ENCODE measurements at regions not wholly inside any gene's neighbourhood (a gene's known extent, or its start where the extent isn't known, plus 50 kb on each side); places are given as distances from the start of the nearest gene placed in this dataset.
A peak's percentile ranks its signal among the peaks of the same experiment; 100 is the strongest.

- Mint-ChIP-seq H3K36me3 (no peaks in the 10 kb centered on the region), H3K9me3 (no peaks in the 10 kb centered on the region), H3K4me3 (no peak overlapping the region), H3K27ac (peak overlapping the region in 1 of 9 donors; percentile 70), H3K27me3 (peaks cover 0 to 5% (median 0%) of the 10 kb centered on the region in 5 donors), H3K4me1 (peaks cover 0 to 2% (median 0%) of the 10 kb centered on the region in 7 donors)
- no peak for ATAC-seq
- no peaks in the 10 kb centered on the region for H3K4me1 ChIP-seq (ENCODE audit: control insufficient read depth in 2 of 2, insufficient read depth in 2 of 2, low read length in 2 of 2)
- H3K4me3 ChIP-seq (ENCODE audit: low read length) = no peak overlapping the region
- intact Hi-C loops (cut with micrococcal nuclease) = no loop called here
- ChIA-PET POLR2A (no interaction called here), CTCF (no interaction called here)
- H3K36me3 ChIP-seq (ENCODE audit: control insufficient read depth in 2 of 3, insufficient read depth in 3 of 3, low read length in 3 of 3) = no peaks in the 10 kb centered on the region
- H3K9me3 ChIP-seq (ENCODE audit: control insufficient read depth in 2 of 3, low read length in 3 of 3) = no peaks in the 10 kb centered on the region
- no peaks in the 10 kb centered on the region for H3K27me3 ChIP-seq (ENCODE audit: control insufficient read depth in 2 of 2, insufficient read depth in 2 of 2, low read length in 2 of 2)
- no peak for DNase-seq
- H3K27ac ChIP-seq (ENCODE audit: low read depth, low read length) = no peak overlapping the region
Measured at GRCh38 chr17:79152636-79153035, 78.0 kb downstream of the ENGASE start.

- no peaks in the 10 kb centered on the region for H3K9me3 ChIP-seq (ENCODE audit: control insufficient read depth in 2 of 3, low read length in 3 of 3)
- H3K27me3 ChIP-seq (ENCODE audit: control insufficient read depth in 2 of 2, insufficient read depth in 2 of 2, low read length in 2 of 2) = no peaks in the 10 kb centered on the region
- ATAC-seq = no peak
- H3K4me3 ChIP-seq (ENCODE audit: low read length) = no peak overlapping the region
- H3K36me3 Mint-ChIP-seq = no peaks in the 10 kb centered on the region
- intact Hi-C loops (cut with micrococcal nuclease) = no loop called here
- peaks cover 0 to 2% (median 0%) of the 10 kb centered on the region in 7 donors for H3K4me1 Mint-ChIP-seq
- no peak for DNase-seq
- no peaks in the 10 kb centered on the region for H3K9me3 Mint-ChIP-seq
- peaks cover 0 to 5% (median 2%) of the 10 kb centered on the region in 5 donors for H3K27me3 Mint-ChIP-seq
- no peak overlapping the region for H3K27ac Mint-ChIP-seq
- no peak overlapping the region for H3K27ac ChIP-seq (ENCODE audit: low read depth, low read length)
- H3K36me3 ChIP-seq (ENCODE audit: control insufficient read depth in 2 of 3, insufficient read depth in 3 of 3, low read length in 3 of 3) = no peaks in the 10 kb centered on the region
- ChIA-PET CTCF (no interaction called here), POLR2A (no interaction called here)
- H3K4me1 ChIP-seq (ENCODE audit: control insufficient read depth in 2 of 2, insufficient read depth in 2 of 2, low read length in 2 of 2) = no peaks in the 10 kb centered on the region
- no peak overlapping the region for H3K4me3 Mint-ChIP-seq
Measured at GRCh38 chr17:79152110-79152509, 77.5 kb downstream of the ENGASE start.

GRCh38 chr17:79150799-79151198 is 76.2 kb downstream of the ENGASE start:
- H3K9me3 Mint-ChIP-seq = no peaks in the 10 kb centered on the region
- Histone ChIP-seq H3K4me3 (ENCODE audit: low read length) (no peak overlapping the region), H3K9me3 (ENCODE audit: control insufficient read depth in 2 of 3, low read length in 3 of 3) (no peaks in the 10 kb centered on the region), H3K27me3 (ENCODE audit: control insufficient read depth in 2 of 2, insufficient read depth in 2 of 2, low read length in 2 of 2) (no peaks in the 10 kb centered on the region), H3K27ac (ENCODE audit: low read depth, low read length) (no peak overlapping the region), H3K36me3 (ENCODE audit: control insufficient read depth in 2 of 3, insufficient read depth in 3 of 3, low read length in 3 of 3) (no peaks in the 10 kb centered on the region), H3K4me1 (ENCODE audit: control insufficient read depth in 2 of 2, insufficient read depth in 2 of 2, low read length in 2 of 2) (no peaks in the 10 kb centered on the region)
- H3K27ac Mint-ChIP-seq = no peak overlapping the region
- ChIA-PET POLR2A (no interaction called here), CTCF (no interaction called here)
- H3K4me3 Mint-ChIP-seq = no peak overlapping the region
- H3K27me3 Mint-ChIP-seq = peaks cover 0 to 5% (median 3%) of the 10 kb centered on the region in 5 donors
- ATAC-seq = no peak
- H3K4me1 Mint-ChIP-seq = peaks cover 0 to 2% (median 0%) of the 10 kb centered on the region in 7 donors
- intact Hi-C loops (cut with micrococcal nuclease) = no loop called here
- DNase-seq = no peak
- no peaks in the 10 kb centered on the region for H3K36me3 Mint-ChIP-seq

GRCh38 chr17:79150035-79150733 is 75.6 kb downstream of the ENGASE start:
- Histone ChIP-seq H3K9me3 (ENCODE audit: control insufficient read depth in 2 of 3, low read length in 3 of 3) (no peaks in the 10 kb centered on the region), H3K27me3 (ENCODE audit: control insufficient read depth in 2 of 2, insufficient read depth in 2 of 2, low read length in 2 of 2) (no peaks in the 10 kb centered on the region), H3K36me3 (ENCODE audit: control insufficient read depth in 2 of 3, insufficient read depth in 3 of 3, low read length in 3 of 3) (no peaks in the 10 kb centered on the region), H3K4me3 (ENCODE audit: low read length) (no peak overlapping the region), H3K4me1 (ENCODE audit: control insufficient read depth in 2 of 2, insufficient read depth in 2 of 2, low read length in 2 of 2) (no peaks in the 10 kb centered on the region), H3K27ac (ENCODE audit: low read depth, low read length) (no peak overlapping the region)
- Mint-ChIP-seq H3K9me3 (no peaks in the 10 kb centered on the region), H3K4me1 (peaks cover 0 to 2% (median 0%) of the 10 kb centered on the region in 7 donors), H3K36me3 (no peaks in the 10 kb centered on the region), H3K4me3 (no peak overlapping the region), H3K27ac (no peak overlapping the region), H3K27me3 (peaks cover 0 to 5% (median 3%) of the 10 kb centered on the region in 5 donors)
- POLR2A ChIA-PET = no interaction called here
- DNase-seq (no peak), ATAC-seq (no peak)
- CTCF ChIA-PET = no interaction called here
- intact Hi-C loops (cut with micrococcal nuclease) = no loop called here

- Mint-ChIP-seq H3K27me3 (peaks cover 0 to 5% (median 3%) of the 10 kb centered on the region in 5 donors), H3K27ac (no peak overlapping the region), H3K9me3 (no peaks in the 10 kb centered on the region), H3K4me1 (peaks cover 0 to 2% (median 0%) of the 10 kb centered on the region in 7 donors), H3K4me3 (no peak overlapping the region), H3K36me3 (no peaks in the 10 kb centered on the region)
- Histone ChIP-seq H3K4me1 (ENCODE audit: control insufficient read depth in 2 of 2, insufficient read depth in 2 of 2, low read length in 2 of 2) (no peaks in the 10 kb centered on the region), H3K36me3 (ENCODE audit: control insufficient read depth in 2 of 3, insufficient read depth in 3 of 3, low read length in 3 of 3) (no peaks in the 10 kb centered on the region), H3K4me3 (ENCODE audit: low read length) (no peak overlapping the region), H3K9me3 (ENCODE audit: control insufficient read depth in 2 of 3, low read length in 3 of 3) (no peaks in the 10 kb centered on the region), H3K27me3 (ENCODE audit: control insufficient read depth in 2 of 2, insufficient read depth in 2 of 2, low read length in 2 of 2) (no peaks in the 10 kb centered on the region), H3K27ac (ENCODE audit: low read depth, low read length) (no peak overlapping the region)
- no peak for DNase-seq
- intact Hi-C loops (cut with micrococcal nuclease) = no loop called here
- ChIA-PET POLR2A (no interaction called here), CTCF (no interaction called here)
- no peak for ATAC-seq
Measured at GRCh38 chr17:79148584-79148983, 74.0 kb downstream of the ENGASE start.

- POLR2A ChIA-PET = no interaction called here
- H3K9me3 Mint-ChIP-seq = no peaks in the 10 kb centered on the region
- intact Hi-C loops (cut with micrococcal nuclease) = no loop called here
- ATAC-seq = no peak
- H3K27me3 Mint-ChIP-seq = peaks cover 0 to 5% (median under 1%) of the 10 kb centered on the region in 5 donors
- Histone ChIP-seq H3K36me3 (ENCODE audit: control insufficient read depth in 2 of 3, insufficient read depth in 3 of 3, low read length in 3 of 3) (no peaks in the 10 kb centered on the region), H3K27me3 (ENCODE audit: control insufficient read depth in 2 of 2, insufficient read depth in 2 of 2, low read length in 2 of 2) (no peaks in the 10 kb centered on the region), H3K4me3 (ENCODE audit: low read length) (no peak overlapping the region), H3K27ac (ENCODE audit: low read depth, low read length) (no peak overlapping the region), H3K4me1 (ENCODE audit: control insufficient read depth in 2 of 2, insufficient read depth in 2 of 2, low read length in 2 of 2) (no peaks in the 10 kb centered on the region), H3K9me3 (ENCODE audit: control insufficient read depth in 2 of 3, low read length in 3 of 3) (no peaks in the 10 kb centered on the region)
- CTCF ChIA-PET = no interaction called here
- no peak overlapping the region for H3K4me3 Mint-ChIP-seq
- DNase-seq = no peak
- H3K4me1 Mint-ChIP-seq = peaks cover 0 to 2% (median 0%) of the 10 kb centered on the region in 7 donors
- no peaks in the 10 kb centered on the region for H3K36me3 Mint-ChIP-seq
- no peak overlapping the region for H3K27ac Mint-ChIP-seq
Measured at GRCh38 chr17:79147746-79148506, 73.3 kb downstream of the ENGASE start.

GRCh38 chr17:79146562-79146961 is 71.9 kb downstream of the ENGASE start:
- Histone ChIP-seq H3K36me3 (ENCODE audit: control insufficient read depth in 2 of 3, insufficient read depth in 3 of 3, low read length in 3 of 3) (no peaks in the 10 kb centered on the region), H3K4me3 (ENCODE audit: low read length) (no peak overlapping the region), H3K4me1 (ENCODE audit: control insufficient read depth in 2 of 2, insufficient read depth in 2 of 2, low read length in 2 of 2) (no peaks in the 10 kb centered on the region), H3K27ac (ENCODE audit: low read depth, low read length) (no peak overlapping the region), H3K9me3 (ENCODE audit: control insufficient read depth in 2 of 3, low read length in 3 of 3) (no peaks in the 10 kb centered on the region), H3K27me3 (ENCODE audit: control insufficient read depth in 2 of 2, insufficient read depth in 2 of 2, low read length in 2 of 2) (no peaks in the 10 kb centered on the region)
- H3K4me3 Mint-ChIP-seq = no peak overlapping the region
- H3K4me1 Mint-ChIP-seq = peaks cover 0 to 2% (median 0%) of the 10 kb centered on the region in 7 donors
- ChIA-PET CTCF (no interaction called here), POLR2A (no interaction called here)
- DNase-seq = no peak
- no peak for ATAC-seq
- H3K27ac Mint-ChIP-seq = no peak overlapping the region
- H3K9me3 Mint-ChIP-seq = no peaks in the 10 kb centered on the region
- H3K27me3 Mint-ChIP-seq = peaks cover 0 to 11% (median 3%) of the 10 kb centered on the region in 5 donors
- intact Hi-C loops (cut with micrococcal nuclease) = no loop called here
- no peaks in the 10 kb centered on the region for H3K36me3 Mint-ChIP-seq

All from naive thymus-derived CD4-positive, alpha-beta T cell (primary cell).